GM18508 (cell line): ENCODE measurements at regions not wholly inside any gene's neighbourhood (a gene's known extent, or its start where the extent isn't known, plus 50 kb on each side); places are given as distances from the start of the nearest gene placed in this dataset.
"Not testable (repeated sequence)": the region's sequence is repeated elsewhere in the genome, so short reads cannot be mapped to it uniquely, and the experiment has no call there.

Experiments used
- ATAC-seq: cut with Tn5 transposase; IDR thresholded peaks from one replicate; pipeline ENCODE4 v1.9.1; 2021; ENCODE audit warnings: moderate number of reproducible peaks; ENCODE audit not compliant: insufficient read depth, unreplicated experiment

DNA sequence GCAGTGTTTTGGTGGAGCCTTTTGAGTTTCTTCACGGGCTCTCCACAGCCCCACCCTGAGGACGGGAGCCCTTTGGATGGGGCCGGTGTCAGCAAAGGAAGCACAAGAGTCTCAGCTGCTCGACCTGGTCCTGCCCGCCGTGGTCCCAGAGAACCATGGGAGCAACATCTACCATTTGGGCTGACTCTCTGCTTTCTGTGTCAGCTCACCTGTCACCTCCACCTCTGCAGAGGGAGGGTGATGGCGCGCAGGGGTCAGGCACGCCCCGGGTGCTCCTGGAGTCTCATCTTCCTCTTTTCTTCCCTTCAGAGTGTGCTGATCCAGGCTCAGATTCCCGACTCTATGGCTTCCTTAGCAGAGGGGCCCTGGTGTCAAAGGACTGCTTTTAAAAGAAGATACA, 171.7 kb downstream of the LAT start:
- no peak for ATAC-seq

DNA sequence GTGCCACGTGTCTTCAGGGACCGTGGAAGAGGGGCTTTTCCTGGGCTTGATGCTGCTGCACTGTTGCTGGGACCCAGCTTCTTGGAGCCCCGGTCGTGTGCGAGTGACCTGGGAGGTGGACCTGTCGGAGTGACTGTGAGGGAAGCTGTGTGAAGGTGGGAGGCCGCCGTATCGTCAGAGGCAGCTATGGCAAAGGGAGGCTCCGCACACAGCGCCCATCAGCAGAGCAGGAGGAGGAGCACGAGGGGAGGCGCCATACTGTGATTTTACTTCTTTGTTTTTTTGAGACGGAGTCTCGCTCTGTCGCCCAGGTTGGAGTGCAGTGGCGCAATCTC, 171.0 kb downstream of the LAT start:
- ATAC-seq, result not testable (repeated sequence)

GRCh38 chr16:29155131-29155865, 170.4 kb downstream of the LAT start:
- not testable (repeated sequence) for ATAC-seq

DNA sequence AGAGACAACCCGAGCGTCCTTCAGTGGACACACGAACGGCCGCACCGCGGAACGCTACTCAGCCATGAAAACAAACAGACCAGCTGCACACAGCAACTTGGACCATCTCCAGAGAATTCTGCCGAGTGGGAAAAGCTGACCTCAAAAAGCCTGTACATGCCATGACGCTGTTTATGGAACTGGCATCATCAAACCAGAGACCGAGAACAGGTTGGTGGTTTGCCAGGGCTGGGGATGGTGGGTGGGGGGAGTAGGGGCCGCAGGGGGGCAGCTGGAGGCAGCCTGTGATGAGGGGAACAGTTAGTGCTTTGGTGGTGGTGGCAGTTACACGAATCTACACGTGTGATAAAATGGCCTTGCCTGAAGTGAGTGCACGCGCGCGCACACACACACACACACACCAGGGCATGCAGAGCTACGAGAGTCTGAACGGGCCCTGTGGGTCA, 169.8 kb downstream of the LAT start:
- no peak for ATAC-seq

DNA sequence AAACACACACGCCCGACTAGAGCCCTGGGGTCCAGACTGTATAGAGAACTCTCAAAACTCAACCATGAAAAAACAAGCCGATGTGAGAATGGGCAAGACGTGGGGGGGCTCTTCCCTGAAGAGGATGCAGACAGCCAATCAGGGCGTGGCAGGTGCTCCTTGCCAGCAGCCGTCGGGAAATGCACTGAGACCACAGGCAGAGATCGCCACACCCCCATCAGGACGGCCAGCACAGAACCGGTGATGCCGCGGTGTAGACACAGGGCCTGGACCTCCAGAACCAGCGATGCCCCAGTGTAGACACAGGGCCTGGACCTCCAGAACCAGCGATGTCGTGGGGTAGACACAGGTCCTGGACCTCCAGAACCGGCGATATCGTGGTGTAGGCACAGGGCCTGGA, 169.2 kb downstream of the LAT start:
- no peak for ATAC-seq

GRCh38 chr16:29153307-29153706, 168.5 kb downstream of the LAT start:
- ATAC-seq, result not testable (repeated sequence)

DNA sequence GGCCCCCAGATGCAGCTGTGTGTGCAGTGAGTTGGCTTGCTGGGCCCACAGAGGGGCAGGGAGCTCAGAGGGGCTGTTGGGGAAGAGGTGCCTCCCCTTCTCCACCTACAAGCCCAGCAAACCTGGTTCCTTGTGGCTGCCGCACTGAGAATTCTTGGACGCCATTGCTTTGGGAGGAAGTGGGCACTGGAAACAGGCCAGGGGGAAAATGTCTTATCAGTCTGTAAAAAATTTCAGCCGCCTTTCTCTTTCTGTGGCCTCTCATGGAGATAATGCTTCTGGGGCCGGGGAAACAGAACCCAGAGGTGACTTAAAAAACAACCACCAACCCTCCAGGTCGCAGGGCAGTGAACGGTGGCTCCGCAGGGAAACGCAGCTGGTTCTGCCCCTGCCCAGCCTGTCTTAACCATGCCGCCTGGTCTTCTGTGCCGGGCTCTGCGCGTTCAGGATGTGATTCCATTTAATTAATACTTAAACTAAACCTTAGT, 167.7 kb downstream of the LAT start:
- ATAC-seq, result not testable (repeated sequence)

DNA sequence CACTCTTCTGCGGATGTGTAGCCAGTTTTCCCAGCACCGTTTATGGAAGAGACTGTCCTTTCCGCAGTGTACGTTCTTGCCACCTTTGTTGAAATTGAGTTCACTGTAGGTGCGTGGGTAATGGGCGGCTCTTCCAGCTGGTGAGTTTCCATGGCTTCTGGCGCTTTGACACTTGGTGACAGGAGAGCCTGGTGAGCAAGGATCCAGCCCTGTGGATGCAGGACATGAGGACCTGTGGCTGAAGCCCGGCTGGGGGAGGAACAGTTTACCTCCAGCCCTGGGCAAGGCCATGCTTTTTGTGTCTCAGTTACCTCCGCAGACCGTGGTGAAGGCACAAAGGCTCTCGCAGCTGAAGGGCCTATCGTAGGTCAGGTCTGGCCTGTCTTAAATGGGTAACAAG, 166.5 kb downstream of the LAT start:
- no peak for ATAC-seq

DNA sequence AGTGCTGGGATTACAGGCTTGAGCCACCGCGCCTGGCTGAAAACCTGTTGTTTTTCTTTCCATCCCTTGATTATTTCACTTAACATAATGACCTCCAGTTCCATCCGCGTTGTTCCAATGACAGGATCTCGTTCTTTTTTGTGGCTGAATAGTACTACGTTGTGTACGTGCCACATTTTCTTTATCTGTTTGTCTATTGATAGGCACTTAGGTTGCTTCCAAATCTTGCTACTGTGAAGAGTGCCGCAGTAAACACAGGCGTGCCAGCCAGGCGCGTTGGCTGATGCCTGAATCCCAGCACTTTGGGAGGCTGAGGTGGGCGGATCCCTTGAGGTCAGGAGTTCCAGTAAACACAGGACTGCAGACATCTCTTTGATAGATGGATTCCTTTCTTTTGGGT, 165.1 kb downstream of the LAT start:
- not testable (repeated sequence) for ATAC-seq

GRCh38 chr16:29148867-29149272, 164.0 kb downstream of the LAT start:
- ATAC-seq, result no peak

DNA sequence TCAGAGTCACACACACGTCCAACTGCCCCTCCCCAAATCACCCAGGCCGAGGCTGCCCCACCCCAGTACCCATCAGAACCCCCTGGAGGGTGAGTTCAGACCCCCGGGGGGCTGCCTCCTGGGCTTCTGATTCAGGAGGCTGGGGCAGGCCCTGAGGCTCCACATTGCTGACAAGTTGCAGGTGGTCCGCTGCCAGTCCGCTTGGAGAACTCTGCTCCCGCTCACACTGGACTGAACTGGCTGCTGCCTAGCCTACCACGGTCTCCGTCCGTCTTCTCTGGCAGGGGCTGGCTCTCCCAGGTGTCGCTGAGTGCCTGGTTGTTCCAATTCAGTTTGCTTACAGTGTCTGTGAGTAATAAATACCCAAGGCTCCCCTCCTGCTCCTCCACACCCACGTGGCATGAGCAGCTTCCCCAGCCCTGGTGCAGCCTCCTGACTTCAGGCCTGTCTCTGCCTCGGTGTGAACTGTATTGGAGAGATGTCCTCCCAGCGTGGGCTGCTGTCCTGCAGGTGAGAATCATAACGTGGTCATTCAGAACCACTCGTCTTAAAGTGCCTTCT, 163.4 kb downstream of the LAT start:
- ATAC-seq, result no peak

DNA sequence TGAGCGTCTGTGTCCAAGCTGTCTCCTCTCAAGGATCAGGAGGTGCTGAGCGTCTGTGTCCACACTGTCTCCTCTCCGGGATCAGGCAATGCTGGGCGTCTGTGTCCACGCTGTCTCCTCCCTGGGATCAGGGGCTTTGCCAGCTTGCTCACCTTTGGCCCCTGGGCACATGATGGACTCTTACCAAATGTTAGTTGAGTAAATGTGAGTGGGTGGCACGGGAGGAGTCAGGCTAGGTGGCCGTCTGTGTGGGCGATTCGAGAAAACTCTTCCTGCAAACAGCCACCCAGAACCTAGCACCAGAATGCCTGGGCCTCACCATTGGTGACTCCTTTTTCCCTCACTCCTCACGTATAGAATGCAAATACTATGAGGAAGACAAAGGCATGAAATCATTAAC, 162.9 kb downstream of the LAT start:
- ATAC-seq, result not testable (repeated sequence)

DNA sequence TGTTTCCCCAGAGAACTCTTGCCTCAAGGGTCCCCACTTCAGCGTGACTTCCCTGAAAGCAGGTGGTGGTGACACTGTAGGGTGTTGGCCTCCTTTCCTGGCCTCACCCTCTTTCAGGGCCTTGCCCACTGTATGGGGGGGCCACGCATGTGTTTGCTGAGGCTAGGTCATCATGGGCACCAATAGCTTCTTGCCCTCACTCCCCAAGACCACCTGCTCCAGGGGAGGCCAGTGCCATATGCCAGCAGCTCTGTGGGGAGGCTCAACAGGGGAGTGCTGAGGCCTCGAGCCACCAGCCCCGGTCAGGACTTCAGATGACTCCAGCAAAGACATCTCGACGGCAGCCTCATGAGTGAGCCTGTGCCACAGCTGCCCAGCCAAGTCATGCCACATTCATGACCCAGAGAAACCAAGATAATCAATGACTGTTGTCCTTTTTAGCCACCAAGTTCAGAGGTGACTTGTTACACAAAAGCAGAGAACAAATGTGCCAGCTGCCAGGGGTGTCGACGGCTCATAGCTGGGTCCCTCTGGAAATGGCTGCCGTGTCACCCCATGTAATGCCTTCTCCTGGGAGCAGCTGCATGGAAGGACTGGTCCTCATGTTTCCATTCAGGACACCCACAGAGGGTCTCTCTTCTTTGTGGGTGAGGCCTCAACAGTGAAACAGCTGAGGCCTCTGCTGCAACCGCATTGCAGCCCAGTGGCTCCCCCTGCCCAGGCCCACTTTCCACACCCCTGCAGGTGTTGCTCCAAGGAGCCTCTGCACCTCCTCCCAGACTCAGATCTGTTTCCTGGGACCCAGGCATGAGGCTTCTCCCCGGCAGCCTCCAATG, 162.2 kb downstream of the LAT start:
- ATAC-seq, result not testable (repeated sequence)

DNA sequence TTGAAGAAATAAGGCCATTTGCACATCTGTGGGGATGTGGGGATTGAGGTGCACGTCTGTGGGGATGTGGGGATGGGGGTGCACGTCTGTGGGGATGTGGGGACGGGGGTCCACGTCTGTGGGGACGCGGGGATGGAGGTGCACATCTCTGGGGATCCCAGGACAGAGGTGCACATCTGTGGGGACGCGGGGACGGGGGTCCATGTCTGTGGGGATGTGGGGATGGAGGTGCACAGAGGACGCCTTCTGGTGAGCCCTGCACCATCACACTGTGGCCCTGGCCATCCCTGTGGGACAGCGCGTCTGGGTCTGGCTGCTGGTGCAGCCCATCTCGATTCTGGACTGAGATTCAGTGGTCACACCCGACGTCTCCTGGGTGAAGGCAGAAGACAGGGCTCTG, 161.4 kb downstream of the LAT start:
- no peak for ATAC-seq

DNA sequence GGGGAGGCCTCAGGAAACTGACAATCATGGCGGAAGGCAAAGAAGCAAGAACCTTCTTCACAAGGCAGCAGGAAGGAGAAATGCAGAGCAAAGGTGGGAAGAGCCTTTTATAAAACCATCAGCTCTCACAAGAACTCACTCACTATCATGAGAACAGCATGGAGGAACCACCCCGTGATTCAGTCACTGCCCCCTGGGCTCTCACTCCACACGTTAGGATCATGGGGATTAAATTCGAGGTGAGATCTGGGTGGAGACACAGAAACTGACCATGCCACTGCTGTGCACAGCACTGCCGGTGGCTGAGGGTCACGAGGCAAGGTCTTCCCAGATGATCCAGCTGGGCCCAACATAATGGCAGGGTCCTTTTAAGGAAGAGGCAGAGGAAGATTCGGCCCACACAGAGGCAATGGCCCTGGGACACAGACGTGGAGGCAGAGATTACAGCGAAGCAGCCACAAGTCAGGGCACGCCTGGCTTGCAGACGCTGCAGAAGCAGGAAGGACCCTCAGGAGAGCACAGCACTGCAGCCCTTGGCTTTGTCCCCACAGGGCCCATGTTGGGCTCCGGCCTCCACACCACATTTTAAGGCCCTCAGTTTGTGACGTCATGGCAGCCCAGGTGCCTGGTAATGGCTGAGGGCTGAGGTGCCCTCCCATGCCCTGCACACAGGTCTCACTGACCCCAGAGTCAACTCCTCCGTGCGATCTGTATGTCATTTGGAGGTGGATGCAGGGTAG, 160.8 kb downstream of the LAT start:
- not testable (repeated sequence) for ATAC-seq

GRCh38 chr16:29145086-29145485, 160.2 kb downstream of the LAT start:
- not testable (repeated sequence) for ATAC-seq

DNA sequence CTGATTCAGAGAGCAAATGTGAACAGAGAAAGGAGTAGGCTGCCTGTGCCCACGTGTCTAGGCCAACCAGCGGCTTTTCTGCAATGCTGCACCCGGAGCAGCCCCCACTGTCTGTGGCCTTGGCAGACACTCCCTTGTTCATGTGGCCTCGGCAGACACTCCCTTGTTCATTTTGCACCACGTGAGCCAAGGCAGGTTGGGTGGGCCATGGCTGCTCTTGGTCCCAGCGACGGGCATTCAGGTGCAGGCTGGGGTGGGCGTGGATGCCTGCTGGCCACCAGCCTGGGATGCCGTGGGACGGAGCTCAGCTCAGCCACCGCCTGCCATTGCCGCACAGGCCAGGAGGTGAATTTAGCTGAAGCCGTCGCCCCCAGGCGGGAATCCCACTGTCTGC, 159.8 kb downstream of the LAT start:
- ATAC-seq, result not testable (repeated sequence)

GRCh38 chr16:29143739-29144668, 159.2 kb downstream of the LAT start:
- ATAC-seq, result not testable (repeated sequence)

DNA sequence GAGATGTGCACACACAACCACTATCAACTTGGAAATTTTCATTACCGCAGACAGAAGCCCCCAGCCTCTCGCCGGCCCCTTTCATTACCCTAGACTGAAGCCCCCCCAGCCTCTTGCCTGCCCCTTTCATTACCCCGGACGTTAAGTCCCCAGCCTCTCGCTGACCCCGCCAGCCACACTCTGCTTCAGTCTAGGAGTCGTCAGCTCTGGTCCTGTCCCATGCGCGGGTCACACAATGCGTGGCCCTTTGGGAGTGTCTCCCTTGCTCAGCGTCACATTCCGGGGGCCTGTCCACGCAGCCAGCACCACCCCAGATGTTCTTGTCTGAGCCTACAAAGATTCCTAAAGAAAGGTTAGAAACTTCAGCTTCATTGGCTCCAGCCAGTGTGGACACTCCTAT, 157.7 kb downstream of the LAT start:
- ATAC-seq, result not testable (repeated sequence)
